ENCODE measurements at regions not wholly inside any gene's neighbourhood (a gene's known extent, or its start where the extent isn't known, plus 50 kb on each side); places are given as distances from the start of the nearest gene placed in this dataset.
"Not testable (repeated sequence)": the region's sequence is repeated elsewhere in the genome, so short reads cannot be mapped to it uniquely, and the experiment has no call there.

- DNase-seq (ENCODE audit: low read depth in 4 of 4, low spot score in 1 of 4) = no peak
Observed at GRCh38 chr10:26621243-26621888, 76.1 kb upstream of the PDSS1 start.

GRCh38 chr10:26621889-26622711, 75.4 kb upstream of the PDSS1 start:
- peak in 1 of 4 experiments; percentile 4 for DNase-seq (ENCODE audit: low read depth in 4 of 4, low spot score in 1 of 4)

GRCh38 chr10:26622891-26623290, 74.6 kb upstream of the PDSS1 start:
- DNase-seq (ENCODE audit: low read depth in 4 of 4, low spot score in 1 of 4) = no peak

GRCh38 chr10:26624006-26624405, 73.5 kb upstream of the PDSS1 start:
- no peak for DNase-seq (ENCODE audit: low read depth in 4 of 4, low spot score in 1 of 4)

- no peak for DNase-seq (ENCODE audit: low read depth in 4 of 4, low spot score in 1 of 4)
Observed at GRCh38 chr10:26626066-26626465, 71.4 kb upstream of the PDSS1 start.

- no peak for DNase-seq (ENCODE audit: low read depth in 4 of 4, low spot score in 1 of 4)
Observed at GRCh38 chr10:26627324-26627723, 70.2 kb upstream of the PDSS1 start.

- no peak for DNase-seq (ENCODE audit: low read depth in 4 of 4, low spot score in 1 of 4)
Observed at GRCh38 chr10:26628395-26628794, 69.1 kb upstream of the PDSS1 start.

- DNase-seq (ENCODE audit: low read depth in 4 of 4, low spot score in 1 of 4) = not testable (repeated sequence)
Observed at GRCh38 chr10:26632171-26632570, 65.3 kb upstream of the PDSS1 start.

GRCh38 chr10:26634111-26634510, 63.4 kb upstream of the PDSS1 start:
- not testable (repeated sequence) for DNase-seq (ENCODE audit: low read depth in 4 of 4, low spot score in 1 of 4)

GRCh38 chr10:26637521-26638275, 59.8 kb upstream of the PDSS1 start:
- no peak for DNase-seq (ENCODE audit: low read depth in 4 of 4, low spot score in 1 of 4)

- DNase-seq (ENCODE audit: low read depth in 4 of 4, low spot score in 1 of 4) = no peak
Observed at GRCh38 chr10:26640391-26640790, 57.1 kb upstream of the PDSS1 start.

- no peak for DNase-seq (ENCODE audit: low read depth in 4 of 4, low spot score in 1 of 4)
Observed at GRCh38 chr10:26642896-26643653, 54.4 kb upstream of the PDSS1 start.

- DNase-seq (ENCODE audit: low read depth in 4 of 4, low spot score in 1 of 4) = no peak
Observed at GRCh38 chr10:26647602-26648244, 49.8 kb upstream of the PDSS1 start.
